Panc1 (cell line): ENCODE measurements at regions not wholly inside any gene's neighbourhood (a gene's known extent, or its start where the extent isn't known, plus 50 kb on each side); places are given as distances from the start of the nearest gene placed in this dataset.

ENCODE experiments used
- ATAC-seq: fragments of 200-7000 bp; cut with Tn5 transposase; 2 replicates; pipeline ENCODE4 v1.9.1; 2020; ENCODE audit warnings: mild to moderate bottlenecking, moderate library complexity
- BruUV-seq: library from RNA; stranded (reverse); fragments of 400-500 nt; replicated peaks from 2 replicates; lab custom pipeline; 2021; lab: Mats Ljungman, UMichigan
- CTCF ChIA-PET: fragments of 300-600 bp; sonication (Branson Sonifier 250); formaldehyde crosslinking; loops from one replicate; lab custom pipeline; 2022; ENCODE audit warnings: antibody characterized with exemption; lab: Charles Lee
- POLR2A ChIA-PET: fragments of 300-600 bp; sonication (Branson Sonifier 250); formaldehyde crosslinking; loops from one replicate; lab custom pipeline; 2022; ENCODE audit warnings: antibody characterized with exemption; lab: Charles Lee
- DNase-seq: peaks from one replicate; pipeline ENCODE4 v3.0.0-alpha.2; 2010; ENCODE audit warnings: low read depth, low spot score
- H3K27ac ChIP-seq: 2 replicates; pipeline ENCODE4 v1.5.1; 2011; ENCODE audit warnings: mild to moderate bottlenecking, low read length, inconsistent platforms
- H3K27me3 ChIP-seq: fragments of 200-500 bp; sonication (Bioruptor generic); 2 replicates; pipeline ENCODE4 v1.6.0; 2014; ENCODE audit warnings: low read length, inconsistent platforms; ENCODE audit not compliant: control insufficient read depth, insufficient read depth
- H3K36me3 ChIP-seq: fragments of 200-500 bp; sonication (Bioruptor generic); 2 replicates; pipeline ENCODE4 v1.5.1; 2014; ENCODE audit warnings: inconsistent platforms, mild to moderate bottlenecking, low read length, moderate library complexity; ENCODE audit not compliant: control insufficient read depth, insufficient read depth
- H3K4me1 ChIP-seq: 2 replicates; pipeline ENCODE4 v1.5.1; 2011; ENCODE audit warnings: inconsistent platforms, mild to moderate bottlenecking, low read length, moderate library complexity; ENCODE audit not compliant: control insufficient read depth, insufficient read depth
- H3K4me3 ChIP-seq, 2 experiments: 2 replicates each; pipeline ENCODE4 v1.5.1; 2011 to 2012; ENCODE audit warnings: low read depth in 2 of 2, low read length in 2 of 2, mild to moderate bottlenecking in 2 of 2, inconsistent platforms in 1 of 2, moderate library complexity in 1 of 2
- H3K9me3 ChIP-seq: fragments of 200-500 bp; sonication (Bioruptor generic); 2 replicates; pipeline ENCODE4 v1.5.1; 2014; ENCODE audit warnings: low read depth, mild to moderate bottlenecking, inconsistent platforms, low read length, moderate library complexity; ENCODE audit not compliant: control insufficient read depth, insufficient read depth
- POLR2AphosphoS5 ChIP-seq: IDR thresholded peaks from 2 replicates; pipeline ENCODE4 v1.6.1; 2012; ENCODE audit warnings: mild to moderate bottlenecking, low read depth, low read length, moderate library complexity
- SIN3A ChIP-seq: IDR thresholded peaks from 2 replicates; pipeline ENCODE4 v1.6.1; 2012; ENCODE audit warnings: low read depth, mild to moderate bottlenecking, low read length, moderate library complexity, borderline replicate concordance; ENCODE audit not compliant: insufficient read depth
- TCF7L2 ChIP-seq: IDR thresholded peaks from 2 replicates; pipeline ENCODE4 v1.6.1; 2011; ENCODE audit warnings: mild to moderate bottlenecking, low read depth, low read length, inconsistent platforms
- in situ Hi-C: cut with HindIII; loops from 2 replicates; pipeline ENCODE4 v1.10.0; 2016; ENCODE audit warnings: low sequenced_read_pairs, low pct_unique_long_range_greater_than_20kb
- intact Hi-C: fragments of 100-400 bp; cut with micrococcal nuclease; formaldehyde crosslinking; loops from one replicate; pipeline ENCODE4 v1.10.0; 2022; ENCODE audit not compliant: unreplicated experiment
- TF ChIP-seq, protein P1 (sequence below), 2 experiments: IDR thresholded peaks; 2 replicates each; pipeline ENCODE4 v1.6.1; 2011 to 2012; ENCODE audit warnings: low read depth in 2 of 2, control low read depth in 1 of 2, low read length in 1 of 2, mild to moderate bottlenecking in 1 of 2, moderate library complexity in 1 of 2; ENCODE audit not compliant: insufficient read depth in 1 of 2
- TF ChIP-seq, protein P2 (sequence below): fragments of 450-650 bp; IDR thresholded peaks from 2 replicates; pipeline ENCODE4 v1.5.1; 2017; ENCODE audit warnings: mild to moderate bottlenecking

GRCh38 chr15:26261966-26262365 is 398.8 kb upstream of the ATP10A start:
- in situ Hi-C loops, result no loop called here
- Histone ChIP-seq H3K27me3 (no peaks in the 10 kb centered on the region), H3K4me1 (no peaks in the 10 kb centered on the region), H3K4me3 (no peak overlapping the region), H3K9me3 (no peaks in the 10 kb centered on the region), H3K27ac (no peak overlapping the region), H3K36me3 (no peaks in the 10 kb centered on the region)
- CTCF ChIA-PET, result interaction anchor here (0.6 kb wide), 1 partner anchor 55 kb away, joined by 3 read pairs; no protein-coding TSS in a partner anchor
- no TSS peak for BruUV-seq
- POLR2A ChIA-PET, result no interaction called here
- ATAC-seq (no peak), DNase-seq (no peak)
- TF ChIP-seq TCF7L2 (no peak), SIN3A (no peak), POLR2AphosphoS5 (no peak)
- TF ChIP-seq, protein P1, sequence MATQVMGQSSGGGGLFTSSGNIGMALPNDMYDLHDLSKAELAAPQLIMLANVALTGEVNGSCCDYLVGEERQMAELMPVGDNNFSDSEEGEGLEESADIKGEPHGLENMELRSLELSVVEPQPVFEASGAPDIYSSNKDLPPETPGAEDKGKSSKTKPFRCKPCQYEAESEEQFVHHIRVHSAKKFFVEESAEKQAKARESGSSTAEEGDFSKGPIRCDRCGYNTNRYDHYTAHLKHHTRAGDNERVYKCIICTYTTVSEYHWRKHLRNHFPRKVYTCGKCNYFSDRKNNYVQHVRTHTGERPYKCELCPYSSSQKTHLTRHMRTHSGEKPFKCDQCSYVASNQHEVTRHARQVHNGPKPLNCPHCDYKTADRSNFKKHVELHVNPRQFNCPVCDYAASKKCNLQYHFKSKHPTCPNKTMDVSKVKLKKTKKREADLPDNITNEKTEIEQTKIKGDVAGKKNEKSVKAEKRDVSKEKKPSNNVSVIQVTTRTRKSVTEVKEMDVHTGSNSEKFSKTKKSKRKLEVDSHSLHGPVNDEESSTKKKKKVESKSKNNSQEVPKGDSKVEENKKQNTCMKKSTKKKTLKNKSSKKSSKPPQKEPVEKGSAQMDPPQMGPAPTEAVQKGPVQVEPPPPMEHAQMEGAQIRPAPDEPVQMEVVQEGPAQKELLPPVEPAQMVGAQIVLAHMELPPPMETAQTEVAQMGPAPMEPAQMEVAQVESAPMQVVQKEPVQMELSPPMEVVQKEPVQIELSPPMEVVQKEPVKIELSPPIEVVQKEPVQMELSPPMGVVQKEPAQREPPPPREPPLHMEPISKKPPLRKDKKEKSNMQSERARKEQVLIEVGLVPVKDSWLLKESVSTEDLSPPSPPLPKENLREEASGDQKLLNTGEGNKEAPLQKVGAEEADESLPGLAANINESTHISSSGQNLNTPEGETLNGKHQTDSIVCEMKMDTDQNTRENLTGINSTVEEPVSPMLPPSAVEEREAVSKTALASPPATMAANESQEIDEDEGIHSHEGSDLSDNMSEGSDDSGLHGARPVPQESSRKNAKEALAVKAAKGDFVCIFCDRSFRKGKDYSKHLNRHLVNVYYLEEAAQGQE (IDR thresholded peaks at IDR 0.05; ENCODE audit: insufficient read depth in 1 of 2, low read depth in 2 of 2, low read length in 1 of 2), result no peak
- TF ChIP-seq, protein P2, sequence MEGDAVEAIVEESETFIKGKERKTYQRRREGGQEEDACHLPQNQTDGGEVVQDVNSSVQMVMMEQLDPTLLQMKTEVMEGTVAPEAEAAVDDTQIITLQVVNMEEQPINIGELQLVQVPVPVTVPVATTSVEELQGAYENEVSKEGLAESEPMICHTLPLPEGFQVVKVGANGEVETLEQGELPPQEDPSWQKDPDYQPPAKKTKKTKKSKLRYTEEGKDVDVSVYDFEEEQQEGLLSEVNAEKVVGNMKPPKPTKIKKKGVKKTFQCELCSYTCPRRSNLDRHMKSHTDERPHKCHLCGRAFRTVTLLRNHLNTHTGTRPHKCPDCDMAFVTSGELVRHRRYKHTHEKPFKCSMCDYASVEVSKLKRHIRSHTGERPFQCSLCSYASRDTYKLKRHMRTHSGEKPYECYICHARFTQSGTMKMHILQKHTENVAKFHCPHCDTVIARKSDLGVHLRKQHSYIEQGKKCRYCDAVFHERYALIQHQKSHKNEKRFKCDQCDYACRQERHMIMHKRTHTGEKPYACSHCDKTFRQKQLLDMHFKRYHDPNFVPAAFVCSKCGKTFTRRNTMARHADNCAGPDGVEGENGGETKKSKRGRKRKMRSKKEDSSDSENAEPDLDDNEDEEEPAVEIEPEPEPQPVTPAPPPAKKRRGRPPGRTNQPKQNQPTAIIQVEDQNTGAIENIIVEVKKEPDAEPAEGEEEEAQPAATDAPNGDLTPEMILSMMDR, result no peak
- intact Hi-C loops, result no loop called here

DNA sequence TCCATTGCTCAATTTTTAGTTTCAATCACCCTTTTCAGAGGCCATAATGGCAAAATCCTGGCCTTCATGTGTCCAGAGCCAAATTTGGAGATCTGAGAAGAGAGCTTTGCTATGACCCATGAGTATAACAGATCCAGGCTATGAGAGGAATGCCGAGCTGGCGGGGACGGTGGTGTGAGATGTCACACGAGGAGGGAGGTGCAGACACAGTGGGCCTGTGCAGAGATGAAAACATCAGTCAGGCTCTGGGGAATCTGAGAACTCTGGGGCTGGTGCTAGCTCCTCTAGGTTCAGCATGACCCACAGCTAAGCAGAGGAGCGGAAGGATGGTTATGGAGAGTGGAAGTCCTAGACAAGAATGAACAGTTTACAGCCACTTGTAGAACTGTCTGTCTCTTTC is 398.3 kb upstream of the ATP10A start:
- POLR2A ChIA-PET, result interaction anchor here (0.6 kb wide), 1 partner anchor 43 kb away, joined by 3 read pairs; no protein-coding TSS in a partner anchor
- no peaks in the 10 kb centered on the region for H3K9me3 ChIP-seq
- no peaks in the 10 kb centered on the region for H3K4me1 ChIP-seq
- no TSS peak for BruUV-seq
- intact Hi-C loops, result no loop called here
- DNase-seq, result no peak
- in situ Hi-C loops, result no loop called here
- H3K27ac ChIP-seq, result no peak overlapping the region
- CTCF ChIA-PET, result interaction anchor here (0.6 kb wide), 1 partner anchor 56 kb away, joined by 3 read pairs; no protein-coding TSS in a partner anchor
- H3K4me3 ChIP-seq, result no peak overlapping the region
- ATAC-seq, result no peak
- no peaks in the 10 kb centered on the region for H3K27me3 ChIP-seq
- H3K36me3 ChIP-seq, result no peaks in the 10 kb centered on the region
- TF ChIP-seq SIN3A (no peak), TCF7L2 (no peak), POLR2AphosphoS5 (no peak)
- TF ChIP-seq, protein P2, result no peak
- TF ChIP-seq, protein P1 (IDR thresholded peaks at IDR 0.05; ENCODE audit: insufficient read depth in 1 of 2, low read depth in 2 of 2, low read length in 1 of 2), result no peak
